HCT116 (cell line): ENCODE measurements at regions not wholly inside any gene's neighbourhood (a gene's known extent, or its start where the extent isn't known, plus 50 kb on each side); places are given as distances from the start of the nearest gene placed in this dataset.

Source experiments
- ATAC-seq: fragments of 200-7000 bp; cut with Tn5 transposase; 2 replicates; pipeline ENCODE4 v1.9.1; 2020; ENCODE audit warnings: mild to moderate bottlenecking, moderate library complexity
- BruUV-seq: library from RNA; stranded (reverse); fragments of 400-500 nt; replicated peaks from 2 replicates; lab custom pipeline; 2021; lab: Mats Ljungman, UMichigan
- CTCF ChIA-PET: fragments of 300-600 bp; sonication (Branson Sonifier 250); formaldehyde crosslinking; loops from one replicate; lab custom pipeline; 2021; ENCODE audit warnings: antibody characterized with exemption; lab: Charles Lee
- POLR2A ChIA-PET: fragments of 300-600, 350-600 bp; sonication (Branson Sonifier 250); formaldehyde crosslinking; loops from one replicate; lab custom pipeline; 2021; ENCODE audit warnings: antibody characterized with exemption; lab: Charles Lee
- RAD21 ChIA-PET, 2 experiments: fragments of 300-600 bp; sonication (Branson Sonifier 250); formaldehyde crosslinking; loops; one replicate each; lab custom pipeline; 2023; ENCODE audit warnings: low total read pairs in 2 of 2; ENCODE audit not compliant: uncharacterized antibody in 2 of 2, unreplicated experiment in 2 of 2, low non-redundant PET in 1 of 2; lab: Charles Lee
- DNase-seq: peaks from one replicate; pipeline ENCODE4 v3.0.0-alpha.2; 2010; ENCODE audit warnings: low read depth, low spot score
- H2AFZ ChIP-seq: fragments of 200-600 bp; shearing (Covaris generic), sonication (generic); 2 replicates; pipeline ENCODE4 v1.6.1; 2017; ENCODE audit warnings: low read depth, mixed run types, mixed read lengths, antibody characterized with exemption, low read length; ENCODE audit not compliant: poor library complexity, severe bottlenecking
- H3K27ac ChIP-seq: 2 replicates; pipeline ENCODE4 v1.5.1; 2012; ENCODE audit warnings: low read depth, low read length
- H3K27me3 ChIP-seq: fragments of 200-600 bp; sonication (generic); 2 replicates; pipeline ENCODE4 v1.6.1; 2016; ENCODE audit warnings: mixed run types, low read length, mixed read lengths; ENCODE audit not compliant: insufficient read depth
- H3K36me3 ChIP-seq, 2 experiments: fragments of 200-500 bp in 1 of 2; fragments of 200-600 bp in 1 of 2; sonication (Bioruptor generic) in 1 of 2; sonication (generic) in 1 of 2; 2 replicates each; pipeline versions ENCODE4 v1.5.1 to v1.6.1; 2014 to 2016; ENCODE audit warnings: low read length in 2 of 2, inconsistent platforms in 1 of 2, mixed read lengths in 1 of 2, mixed run types in 1 of 2; ENCODE audit not compliant: insufficient read depth in 2 of 2, control insufficient read depth in 1 of 2
- H3K4me1 ChIP-seq, 2 experiments: fragments of 200-600 bp in 1 of 2; sonication (generic) in 1 of 2; 2 replicates each; pipeline versions ENCODE4 v1.5.1 to v1.6.1; 2012 to 2017; ENCODE audit warnings: low read length in 2 of 2, inconsistent platforms in 1 of 2, mild to moderate bottlenecking in 1 of 2, mixed read lengths in 1 of 2, mixed run types in 1 of 2, moderate library complexity in 1 of 2; ENCODE audit not compliant: insufficient read depth in 2 of 2, control insufficient read depth in 1 of 2
- H3K4me2 ChIP-seq: fragments of 200-600 bp; sonication (generic); 2 replicates; pipeline ENCODE4 v1.6.1; 2017; ENCODE audit warnings: mixed run types, low read length, mixed read lengths
- H3K4me3 ChIP-seq, 2 experiments: fragments of 200-600 bp in 1 of 2; sonication (generic) in 1 of 2; replicated peaks in 1 of 2; 2 replicates each; pipeline ENCODE4 v1.5.1; 2011 to 2016; ENCODE audit warnings: low read length in 2 of 2, control low read depth in 1 of 2, low read depth in 1 of 2, mild to moderate bottlenecking in 1 of 2, mixed read lengths in 1 of 2, mixed run types in 1 of 2
- H3K79me2 ChIP-seq: fragments of 200-600 bp; sonication (generic); 2 replicates; pipeline ENCODE4 v1.6.1; 2017; ENCODE audit warnings: mild to moderate bottlenecking, mixed run types, low read length, moderate library complexity, mixed read lengths; ENCODE audit not compliant: insufficient read depth
- H3K9ac ChIP-seq: fragments of 200-600 bp; sonication (generic); 2 replicates; pipeline ENCODE4 v1.6.1; 2016; ENCODE audit warnings: low read length, mixed read lengths
- H3K9me2 ChIP-seq: fragments of 200-600 bp; sonication (generic), shearing (Covaris generic); 2 replicates; pipeline ENCODE4 v1.6.1; 2017; ENCODE audit warnings: mixed run types, mild to moderate bottlenecking, moderate library complexity; ENCODE audit not compliant: insufficient read depth
- H3K9me3 ChIP-seq, 2 experiments: fragments of 200-500 bp in 1 of 2; fragments of 200-600 bp in 1 of 2; sonication (Bioruptor generic) in 1 of 2; sonication (generic) in 1 of 2; 2 replicates each; pipeline ENCODE4 v1.6.1; 2014 to 2017; ENCODE audit warnings: low read length in 2 of 2, mixed read lengths in 2 of 2, inconsistent platforms in 1 of 2, low read depth in 1 of 2, mild to moderate bottlenecking in 1 of 2, mixed run types in 1 of 2, moderate library complexity in 1 of 2; ENCODE audit not compliant: control insufficient read depth in 1 of 2, insufficient read depth in 1 of 2
- H4K20me1 ChIP-seq: fragments of 200-600 bp; sonication (generic), shearing (Covaris generic); 2 replicates; pipeline ENCODE4 v1.6.1; 2017; ENCODE audit warnings: mixed run types, mild to moderate bottlenecking, moderate library complexity; ENCODE audit not compliant: insufficient read depth
- CTCF ChIP-seq, 3 experiments: fragments of 200-600 bp in 1 of 3; sonication (generic) in 1 of 3; IDR thresholded peaks in 2 of 3; conservative IDR thresholded peaks in 1 of 3; 2 replicates each; pipeline ENCODE4 v1.5.1; 2012 to 2017; ENCODE audit warnings: low read depth in 2 of 3, low read length in 2 of 3, antibody characterized with exemption in 1 of 3, borderline replicate concordance in 1 of 3, control low read depth in 1 of 3, mild to moderate bottlenecking in 1 of 3, mixed read lengths in 1 of 3, mixed run types in 1 of 3, moderate library complexity in 1 of 3; ENCODE audit not compliant: insufficient read depth in 1 of 3
- EGR1 ChIP-seq: IDR thresholded peaks from 2 replicates; pipeline ENCODE4 v1.6.1; 2012; ENCODE audit warnings: low read depth
- ELF1 ChIP-seq: IDR thresholded peaks from 2 replicates; pipeline ENCODE4 v1.6.1; 2012; ENCODE audit warnings: low read depth, borderline replicate concordance
- FOSL1 ChIP-seq: IDR thresholded peaks from 2 replicates; pipeline ENCODE4 v1.6.1; 2012; ENCODE audit warnings: low read depth
- JUND ChIP-seq: IDR thresholded peaks from 2 replicates; pipeline ENCODE4 v1.6.1; 2012
- SP1 ChIP-seq: IDR thresholded peaks from 2 replicates; pipeline ENCODE4 v1.6.1; 2012; ENCODE audit warnings: low read depth
- SRF ChIP-seq: IDR thresholded peaks from 2 replicates; pipeline ENCODE4 v1.6.1; 2012; ENCODE audit warnings: low read depth
- intact Hi-C: fragments of 100-400 bp; cut with micrococcal nuclease; formaldehyde crosslinking; loops from 2 replicates; pipeline ENCODE4 v1.10.0; 2022

- Histone ChIP-seq H3K79me2 (no peaks in the 10 kb centered on the region), H3K9me2 (no peaks in the 10 kb centered on the region), H3K36me3 (no peaks in the 10 kb centered on the region), H3K4me3 (no peak overlapping the region), H3K27me3 (no peaks in the 10 kb centered on the region), H2AFZ (no peak overlapping the region), H3K4me1 (no peaks in the 10 kb centered on the region), H3K9me3 (peaks cover 0 to 10% of the 10 kb centered on the region in 2 experiments; a peak in 2 of 4 replicates), H3K9ac (no peak overlapping the region), H3K4me2 (no peak overlapping the region), H3K27ac (no peak overlapping the region), H4K20me1 (no peaks in the 10 kb centered on the region)
- ChIA-PET POLR2A (no interaction called here), RAD21 (no interaction called here), CTCF (no interaction called here)
- no peak for DNase-seq
- intact Hi-C loops = no loop called here
- no peak for TF ChIP-seq CTCF (IDR thresholded peaks at IDR 0.05 in 2 of 3, conservative IDR thresholded peaks at IDR 0.05 in 1 of 3; ENCODE audit: borderline replicate concordance in 1 of 3, insufficient read depth in 1 of 3, low read depth in 2 of 3, low read length in 2 of 3)
- no peak for TF ChIP-seq FOSL1
- TF ChIP-seq SRF = no peak
- ATAC-seq = no peak
- no TSS peak for BruUV-seq
These were observed 1294.0 kb downstream of the MAT2B start for GRCh38 chr5:164799391-164799790.

GRCh38 chr5:164801910-164802309 lies 1296.5 kb downstream of the MAT2B start:
- Histone ChIP-seq H3K9me3 (peaks cover 3 to 10% of the 10 kb centered on the region in 2 experiments; a peak in 2 of 4 replicates), H3K4me2 (no peak overlapping the region), H4K20me1 (no peaks in the 10 kb centered on the region), H3K27me3 (no peaks in the 10 kb centered on the region), H3K9me2 (no peaks in the 10 kb centered on the region), H2AFZ (no peak overlapping the region), H3K9ac (no peak overlapping the region), H3K4me1 (no peaks in the 10 kb centered on the region), H3K27ac (no peak overlapping the region), H3K4me3 (no peak overlapping the region), H3K36me3 (no peaks in the 10 kb centered on the region), H3K79me2 (no peaks in the 10 kb centered on the region)
- no peak for ATAC-seq
- no TSS peak for BruUV-seq
- RAD21 ChIA-PET = no interaction called here
- CTCF ChIA-PET = no interaction called here
- intact Hi-C loops = no loop called here
- no peak for TF ChIP-seq EGR1
- TF ChIP-seq JUND = no peak
- no peak for TF ChIP-seq SP1
- no peak for TF ChIP-seq ELF1
- POLR2A ChIA-PET = no interaction called here
- DNase-seq = no peak
